ENCODE measurements at regions not wholly inside any gene's neighbourhood (a gene's known extent, or its start where the extent isn't known, plus 50 kb on each side); places are given as distances from the start of the nearest gene placed in this dataset.

GRCh38 chrX:43508694-43509093 is 147.4 kb upstream of the MAOA start:
- Mint-ChIP-seq H3K4me1 (no peaks in the 10 kb centered on the region), H3K4me3 (no peak overlapping the region), H3K36me3 (no peaks in the 10 kb centered on the region), H3K27ac (no peak overlapping the region), H3K9me3 (no peaks in the 10 kb centered on the region), H3K27me3 (ENCODE audit: low read depth) (no peaks in the 10 kb centered on the region)
- DNase-seq (ENCODE audit: low spot score in 2 of 2, unreplicated experiment in 2 of 2), result no peak
- no peak for TF ChIP-seq CTCF (IDR thresholded peaks at IDR 0.05; ENCODE audit: unreplicated experiment)

- DNase-seq (ENCODE audit: low spot score in 2 of 2, unreplicated experiment in 2 of 2), result no peak
- Mint-ChIP-seq H3K4me1 (no peaks in the 10 kb centered on the region), H3K27ac (no peak overlapping the region), H3K4me3 (no peak overlapping the region), H3K27me3 (ENCODE audit: low read depth) (no peaks in the 10 kb centered on the region), H3K9me3 (no peaks in the 10 kb centered on the region), H3K36me3 (no peaks in the 10 kb centered on the region)
- TF ChIP-seq CTCF (IDR thresholded peaks at IDR 0.05; ENCODE audit: unreplicated experiment), result no peak
These were observed 145.9 kb upstream of the MAOA start for GRCh38 chrX:43510209-43510608.

GRCh38 chrX:43513085-43513484 is 143.0 kb upstream of the MAOA start:
- no peak for TF ChIP-seq CTCF (IDR thresholded peaks at IDR 0.05; ENCODE audit: unreplicated experiment)
- Mint-ChIP-seq H3K9me3 (peaks cover 3% of the 10 kb centered on the region), H3K4me1 (no peaks in the 10 kb centered on the region), H3K4me3 (no peak overlapping the region), H3K27me3 (ENCODE audit: low read depth) (no peaks in the 10 kb centered on the region), H3K36me3 (no peaks in the 10 kb centered on the region), H3K27ac (no peak overlapping the region)
- DNase-seq (ENCODE audit: low spot score in 2 of 2, unreplicated experiment in 2 of 2), result no peak

GRCh38 chrX:43514820-43515219 is 141.3 kb upstream of the MAOA start:
- no peak overlapping the region for H3K4me3 Mint-ChIP-seq
- DNase-seq (ENCODE audit: low spot score in 2 of 2, unreplicated experiment in 2 of 2), result no peak
- no peak for TF ChIP-seq CTCF (IDR thresholded peaks at IDR 0.05; ENCODE audit: unreplicated experiment)
- H3K4me1 Mint-ChIP-seq, result no peaks in the 10 kb centered on the region
- no peak overlapping the region for H3K27ac Mint-ChIP-seq
- no peaks in the 10 kb centered on the region for H3K36me3 Mint-ChIP-seq
- peaks cover 3% of the 10 kb centered on the region for H3K9me3 Mint-ChIP-seq
- no peaks in the 10 kb centered on the region for H3K27me3 Mint-ChIP-seq (ENCODE audit: low read depth)

GRCh38 chrX:43522582-43522981 is 133.5 kb upstream of the MAOA start:
- Mint-ChIP-seq H3K27ac (no peak overlapping the region), H3K36me3 (no peaks in the 10 kb centered on the region), H3K9me3 (peaks cover 8% of the 10 kb centered on the region), H3K4me3 (no peak overlapping the region), H3K4me1 (no peaks in the 10 kb centered on the region), H3K27me3 (ENCODE audit: low read depth) (no peaks in the 10 kb centered on the region)
- no peak for DNase-seq (ENCODE audit: low spot score in 2 of 2, unreplicated experiment in 2 of 2)
- TF ChIP-seq CTCF (IDR thresholded peaks at IDR 0.05; ENCODE audit: unreplicated experiment), result no peak
